H9 (cell line): ENCODE measurements at regions not wholly inside any gene's neighbourhood (a gene's known extent, or its start where the extent isn't known, plus 50 kb on each side); places are given as distances from the start of the nearest gene placed in this dataset.

Experiments
- DNase-seq: peaks from one replicate; pipeline ENCODE4 v3.0.0-alpha.2; 2017
- H2AFZ ChIP-seq: one replicate; pipeline ENCODE4 v1.6.1; 2013; ENCODE audit warnings: mild to moderate bottlenecking, low read length, control low read depth, moderate library complexity
- H2AK5ac ChIP-seq: 2 replicates; pipeline ENCODE4 v1.6.1; 2013; ENCODE audit warnings: low read length, control low read depth, mixed read lengths; ENCODE audit not compliant: insufficient read length
- H2BK120ac ChIP-seq: one replicate; pipeline ENCODE4 v1.6.1; 2013; ENCODE audit warnings: low read depth, mild to moderate bottlenecking, low read length, control low read depth, inconsistent platforms; ENCODE audit not compliant: poor library complexity, severe bottlenecking
- H2BK12ac ChIP-seq: 2 replicates; pipeline ENCODE4 v1.6.1; 2013; ENCODE audit warnings: low read length, control low read depth, mixed read lengths, low read depth; ENCODE audit not compliant: insufficient read length
- H2BK15ac ChIP-seq: 2 replicates; pipeline ENCODE4 v1.6.1; 2013; ENCODE audit warnings: low read depth, low read length, control low read depth
- H2BK20ac ChIP-seq: one replicate; pipeline ENCODE4 v1.6.1; 2013; ENCODE audit warnings: low read depth, mild to moderate bottlenecking, low read length, control low read depth, inconsistent platforms; ENCODE audit not compliant: poor library complexity, severe bottlenecking
- H2BK5ac ChIP-seq: 2 replicates; pipeline ENCODE4 v1.6.1; 2013; ENCODE audit warnings: low read length, control low read depth, mixed read lengths; ENCODE audit not compliant: insufficient read length
- H3K14ac ChIP-seq: 2 replicates; pipeline ENCODE4 v1.6.1; 2013; ENCODE audit warnings: low read length, control low read depth; ENCODE audit not compliant: insufficient read depth
- H3K18ac ChIP-seq: 2 replicates; pipeline ENCODE4 v1.6.1; 2013; ENCODE audit warnings: low read depth, mild to moderate bottlenecking, mixed read lengths, low read length, control low read depth; ENCODE audit not compliant: insufficient read length
- H3K23ac ChIP-seq: 2 replicates; pipeline ENCODE4 v1.6.1; 2013; ENCODE audit warnings: low read length, control low read depth, mixed read lengths, low read depth; ENCODE audit not compliant: insufficient read length
- H3K23me2 ChIP-seq: 2 replicates; pipeline ENCODE4 v1.6.1; 2013; ENCODE audit warnings: low read depth, mild to moderate bottlenecking, mixed read lengths, low read length, control low read depth; ENCODE audit not compliant: insufficient read length, poor library complexity, severe bottlenecking
- H3K27ac ChIP-seq: 2 replicates; pipeline ENCODE4 v1.5.1; 2013; ENCODE audit warnings: low read length, control low read depth, mixed read lengths, low read depth; ENCODE audit not compliant: insufficient read length
- H3K27me3 ChIP-seq: 2 replicates; pipeline ENCODE4 v1.6.1; 2013; ENCODE audit warnings: low read length, control low read depth, inconsistent platforms; ENCODE audit not compliant: insufficient read depth
- H3K4ac ChIP-seq: 2 replicates; pipeline ENCODE4 v1.6.1; 2013; ENCODE audit warnings: low read depth, mild to moderate bottlenecking, control low read depth, inconsistent platforms, low read length, moderate library complexity
- H3K4me1 ChIP-seq: 2 replicates; pipeline ENCODE4 v1.6.1; 2013; ENCODE audit warnings: low read length, control low read depth, inconsistent platforms; ENCODE audit not compliant: insufficient read depth
- H3K4me2 ChIP-seq: 2 replicates; pipeline ENCODE4 v1.6.1; 2013; ENCODE audit warnings: low read length, control low read depth, mixed read lengths; ENCODE audit not compliant: insufficient read length, insufficient read depth
- H3K56ac ChIP-seq: 2 replicates; pipeline ENCODE4 v1.6.1; 2013; ENCODE audit warnings: low read depth, mild to moderate bottlenecking, mixed read lengths, low read length, control low read depth; ENCODE audit not compliant: insufficient read length
- H3K79me1 ChIP-seq: 2 replicates; pipeline ENCODE4 v1.6.1; 2013; ENCODE audit warnings: low read depth, mild to moderate bottlenecking, moderate library complexity, low read length, control low read depth, inconsistent platforms; ENCODE audit not compliant: insufficient read depth, poor library complexity, severe bottlenecking
- H3K79me2 ChIP-seq: 2 replicates; pipeline ENCODE4 v1.6.1; 2013; ENCODE audit warnings: low read length, control low read depth, inconsistent platforms; ENCODE audit not compliant: insufficient read depth
- H3K9ac ChIP-seq: 2 replicates; pipeline ENCODE4 v1.6.1; 2013; ENCODE audit warnings: low read length, control low read depth, mixed read lengths; ENCODE audit not compliant: insufficient read length; ENCODE audit errors: extremely low read depth
- H3K9me3 ChIP-seq: one replicate; pipeline ENCODE4 v1.6.1; 2013; ENCODE audit warnings: low read depth, low read length, inconsistent platforms; ENCODE audit not compliant: control insufficient read depth
- H3T11ph ChIP-seq: one replicate; pipeline ENCODE4 v1.6.1; 2013; ENCODE audit warnings: mild to moderate bottlenecking, low read length, control low read depth, inconsistent platforms
- H4K20me1 ChIP-seq: one replicate; pipeline ENCODE4 v1.6.1; 2013; ENCODE audit not compliant: control insufficient read depth, insufficient read length, insufficient read depth
- H4K5ac ChIP-seq: 2 replicates; pipeline ENCODE4 v1.6.1; 2013; ENCODE audit warnings: low read depth, mild to moderate bottlenecking, mixed read lengths, low read length, control low read depth; ENCODE audit not compliant: insufficient read length
- H4K8ac ChIP-seq: replicated peaks from 2 replicates; pipeline ENCODE4 v1.6.1; 2013; ENCODE audit warnings: low read length, control low read depth, mixed read lengths, low read depth; ENCODE audit not compliant: insufficient read length
- H4K91ac ChIP-seq: 2 replicates; pipeline ENCODE4 v1.6.1; 2013; ENCODE audit warnings: low read depth, mild to moderate bottlenecking, moderate library complexity, mixed read lengths, low read length, control low read depth; ENCODE audit not compliant: insufficient read length
- H3K27ac Mint-ChIP-seq, 3 experiments: 2 replicates in 2 of 3; 3 replicates in 1 of 3; pipeline ENCODE4 v1.8.0; 2020 to 2021; ENCODE audit warnings: mixed read lengths in 3 of 3, mild to moderate bottlenecking in 1 of 3, moderate library complexity in 1 of 3
- H3K27me3 Mint-ChIP-seq: 2 replicates; pipeline ENCODE4 v1.8.0; 2021; ENCODE audit warnings: low read depth, mild to moderate bottlenecking, moderate library complexity, mixed read lengths
- H3K36me3 Mint-ChIP-seq, 3 experiments: 2 replicates in 2 of 3; 3 replicates in 1 of 3; pipeline ENCODE4 v1.8.0; 2020 to 2021; ENCODE audit warnings: low read depth in 3 of 3, mixed read lengths in 3 of 3; ENCODE audit not compliant: insufficient read depth in 1 of 3
- H3K4me1 Mint-ChIP-seq, 2 experiments: 2 replicates each; pipeline ENCODE4 v1.8.0; 2020; ENCODE audit warnings: mixed read lengths in 2 of 2
- H3K4me3 Mint-ChIP-seq, 2 experiments: 2 replicates in 1 of 2; 3 replicates in 1 of 2; pipeline ENCODE4 v1.8.0; 2020 to 2021; ENCODE audit warnings: mild to moderate bottlenecking in 2 of 2, mixed read lengths in 2 of 2, moderate library complexity in 1 of 2
- H3K9me3 Mint-ChIP-seq, 2 experiments: 2 replicates in 1 of 2; 3 replicates in 1 of 2; pipeline ENCODE4 v1.8.0; 2020; ENCODE audit warnings: mild to moderate bottlenecking in 2 of 2, mixed read lengths in 2 of 2, moderate library complexity in 1 of 2
- WGBS: extraction: QIAGEN DNeasy Blood & Tissue Kit; methylation state at CpG from one replicate; pipeline ENCODE4 v1.1.7; 2013; ENCODE audit warnings: missing lambda C conversion rate, low lambda C conversion rate, mixed read lengths; ENCODE audit not compliant: insufficient read length; ENCODE audit errors: extremely low coverage; 5-methylcytosine and 5-hydroxymethylcytosine counted together
- TF ChIP-seq, protein P1 (sequence below): fragments of 200-600 bp; sonication (generic); conservative IDR thresholded peaks from 3 replicates; pipeline ENCODE4 v1.8.0; 2021; ENCODE audit warnings: antibody characterized with exemption, mild to moderate bottlenecking

DNA sequence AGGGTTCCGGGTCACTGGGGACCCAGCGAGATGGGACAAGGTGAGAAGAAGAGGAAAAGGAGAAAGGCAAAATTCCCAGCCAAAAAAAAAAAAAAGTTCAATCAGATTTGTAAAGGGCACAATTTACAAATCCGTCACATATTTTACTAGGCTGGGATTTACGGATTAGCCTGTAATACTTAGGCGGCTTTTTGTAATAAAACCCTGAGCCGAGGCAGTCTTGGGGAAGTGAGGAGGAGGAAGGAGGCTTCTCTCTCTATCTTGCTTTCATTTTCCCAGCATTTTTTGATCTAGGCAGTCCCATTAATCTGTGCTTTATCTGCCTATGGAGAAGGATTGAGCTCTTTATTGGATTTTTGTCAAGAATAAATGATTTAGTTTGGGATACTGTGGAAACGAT is 130.6 kb upstream of the SDK2 start:
- TF ChIP-seq, protein P1, sequence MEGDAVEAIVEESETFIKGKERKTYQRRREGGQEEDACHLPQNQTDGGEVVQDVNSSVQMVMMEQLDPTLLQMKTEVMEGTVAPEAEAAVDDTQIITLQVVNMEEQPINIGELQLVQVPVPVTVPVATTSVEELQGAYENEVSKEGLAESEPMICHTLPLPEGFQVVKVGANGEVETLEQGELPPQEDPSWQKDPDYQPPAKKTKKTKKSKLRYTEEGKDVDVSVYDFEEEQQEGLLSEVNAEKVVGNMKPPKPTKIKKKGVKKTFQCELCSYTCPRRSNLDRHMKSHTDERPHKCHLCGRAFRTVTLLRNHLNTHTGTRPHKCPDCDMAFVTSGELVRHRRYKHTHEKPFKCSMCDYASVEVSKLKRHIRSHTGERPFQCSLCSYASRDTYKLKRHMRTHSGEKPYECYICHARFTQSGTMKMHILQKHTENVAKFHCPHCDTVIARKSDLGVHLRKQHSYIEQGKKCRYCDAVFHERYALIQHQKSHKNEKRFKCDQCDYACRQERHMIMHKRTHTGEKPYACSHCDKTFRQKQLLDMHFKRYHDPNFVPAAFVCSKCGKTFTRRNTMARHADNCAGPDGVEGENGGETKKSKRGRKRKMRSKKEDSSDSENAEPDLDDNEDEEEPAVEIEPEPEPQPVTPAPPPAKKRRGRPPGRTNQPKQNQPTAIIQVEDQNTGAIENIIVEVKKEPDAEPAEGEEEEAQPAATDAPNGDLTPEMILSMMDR, result no peak
- H3K23me2 ChIP-seq, result no peaks in the 10 kb centered on the region
- no CpG with 5 or more reads among the region's 7 CpGs for WGBS
- H3K18ac ChIP-seq, result no peak overlapping the region
- no peak overlapping the region for H3K9ac ChIP-seq
- no peak overlapping the region for H3T11ph ChIP-seq
- Mint-ChIP-seq H3K9me3 (peaks cover 22 to 36% of the 10 kb centered on the region in 2 experiments), H3K4me1 (peaks cover 9 to 11% of the 10 kb centered on the region in 2 experiments), H3K27ac (0 out of 7 replicates have a peak overlapping the region, but pooled peaks of 1 of the 3 experiments have one; percentile 44), H3K4me3 (no peak overlapping the region), H3K36me3 (peaks cover 2 to 16% (median 6%) of the 10 kb centered on the region in 3 experiments; a peak in 5 of 7 replicates), H3K27me3 (peaks cover 43% of the 10 kb centered on the region)
- H3K79me2 ChIP-seq, result no peaks in the 10 kb centered on the region
- no peaks in the 10 kb centered on the region for H3K9me3 ChIP-seq
- H4K5ac ChIP-seq, result no peak overlapping the region
- H4K91ac ChIP-seq, result no peak overlapping the region
- no peak overlapping the region for H3K14ac ChIP-seq
- no peak overlapping the region for H2BK20ac ChIP-seq
- DNase-seq, result no peak
- H2BK120ac ChIP-seq, result no peak overlapping the region
- H2BK15ac ChIP-seq, result no peak overlapping the region
- no peak overlapping the region for H2BK12ac ChIP-seq
- no peaks in the 10 kb centered on the region for H3K27me3 ChIP-seq
- H3K4me2 ChIP-seq, result no peak overlapping the region
- no peak overlapping the region for H3K56ac ChIP-seq
- H3K4ac ChIP-seq, result no peak overlapping the region
- H3K4me1 ChIP-seq, result no peaks in the 10 kb centered on the region
- H3K79me1 ChIP-seq, result no peaks in the 10 kb centered on the region
- H2AFZ ChIP-seq, result no peak overlapping the region
- H4K8ac ChIP-seq, result no peak overlapping the region
- no peak overlapping the region for H3K27ac ChIP-seq
- H2BK5ac ChIP-seq, result no peak overlapping the region
- H3K23ac ChIP-seq, result no peak overlapping the region
- H4K20me1 ChIP-seq, result no peaks in the 10 kb centered on the region
- no peak overlapping the region for H2AK5ac ChIP-seq
